HG02884 (cell line): ENCODE measurements at regions not wholly inside any gene's neighbourhood (a gene's known extent, or its start where the extent isn't known, plus 50 kb on each side); places are given as distances from the start of the nearest gene placed in this dataset.
"Not testable (repeated sequence)": the region's sequence is repeated elsewhere in the genome, so short reads cannot be mapped to it uniquely, and the experiment has no call there.

ENCODE experiments used
- ATAC-seq: cut with Tn5 transposase; IDR thresholded peaks from one replicate; pipeline ENCODE4 v1.9.1; 2021; ENCODE audit warnings: mild to moderate bottlenecking, moderate library complexity; ENCODE audit not compliant: unreplicated experiment

GRCh38 chr3:28575746-28576613 is 227.4 kb upstream of the AZI2 start:
- ATAC-seq = no peak

GRCh38 chr3:28576614-28577200 is 228.1 kb upstream of the AZI2 start:
- no peak for ATAC-seq

GRCh38 chr3:28577941-28578500 is 229.4 kb upstream of the AZI2 start:
- ATAC-seq = no peak

GRCh38 chr3:28586325-28586724 is 237.7 kb upstream of the AZI2 start:
- no peak for ATAC-seq

GRCh38 chr3:28587723-28588122 is 239.1 kb upstream of the AZI2 start:
- no peak for ATAC-seq

GRCh38 chr3:28590216-28590615 is 241.6 kb upstream of the AZI2 start:
- ATAC-seq = no peak

GRCh38 chr3:28590860-28591259 is 242.2 kb upstream of the AZI2 start:
- ATAC-seq = no peak

GRCh38 chr3:28595372-28595771 is 246.7 kb upstream of the AZI2 start:
- no peak for ATAC-seq

GRCh38 chr3:28597452-28597851 is 248.8 kb upstream of the AZI2 start:
- no peak for ATAC-seq

- ATAC-seq = no peak
These were observed 249.5 kb upstream of the AZI2 start for GRCh38 chr3:28598165-28598564.

GRCh38 chr3:28601291-28601690 is 252.7 kb upstream of the AZI2 start:
- no peak for ATAC-seq

GRCh38 chr3:28606283-28606682 is 257.7 kb upstream of the AZI2 start:
- no peak for ATAC-seq

GRCh38 chr3:28612232-28612631 is 263.6 kb upstream of the AZI2 start:
- ATAC-seq = no peak

- no peak for ATAC-seq
These were observed 265.0 kb upstream of the AZI2 start for GRCh38 chr3:28613511-28614106.

GRCh38 chr3:28615071-28615470 is 266.4 kb upstream of the AZI2 start:
- ATAC-seq = no peak

- no peak for ATAC-seq
These were observed 267.3 kb upstream of the AZI2 start for GRCh38 chr3:28615971-28616370.

GRCh38 chr3:28617821-28618220 is 269.2 kb upstream of the AZI2 start:
- ATAC-seq = no peak

GRCh38 chr3:28623106-28623505 is 274.5 kb upstream of the AZI2 start:
- ATAC-seq = no peak

- ATAC-seq = no peak
These were observed 275.5 kb upstream of the AZI2 start for GRCh38 chr3:28624084-28624483.

GRCh38 chr3:28627843-28628242 is 279.2 kb upstream of the AZI2 start:
- not testable (repeated sequence) for ATAC-seq

GRCh38 chr3:28634019-28634418 is 285.4 kb upstream of the AZI2 start:
- ATAC-seq = no peak

- ATAC-seq = no peak
These were observed 289.1 kb upstream of the AZI2 start for GRCh38 chr3:28637742-28638141.
